ENCODE measurements at regions not wholly inside any gene's neighbourhood (a gene's known extent, or its start where the extent isn't known, plus 50 kb on each side); places are given as distances from the start of the nearest gene placed in this dataset.

DNA sequence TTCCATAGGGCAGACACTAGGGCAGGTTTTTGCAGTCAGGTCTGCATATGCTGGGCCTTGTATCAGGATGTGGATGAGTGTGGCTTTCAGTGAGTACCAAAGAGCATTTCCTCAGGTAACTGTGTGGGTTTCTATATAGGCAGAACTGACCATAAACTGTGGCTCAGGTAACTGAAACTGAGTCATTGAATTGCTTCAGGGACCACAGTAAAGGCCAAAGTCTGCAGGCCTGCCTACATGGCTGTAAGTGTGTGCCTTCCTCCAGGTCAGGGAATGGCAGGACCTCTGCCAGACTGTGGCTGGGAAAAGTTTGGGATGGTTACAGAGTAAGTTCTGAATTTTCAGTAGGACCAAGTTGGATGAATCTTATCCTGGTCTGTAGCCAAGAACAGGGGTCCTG lies 85.6 kb downstream of the ZNF486 start:
- no peak for DNase-seq (ENCODE audit: low spot score)
- H3K9me3 ChIP-seq = no peaks in the 10 kb centered on the region
- no peak for ATAC-seq (ENCODE audit: insufficient number of reproducible peaks, low FRiP score, low read depth)
- no peak overlapping the region for H3K4me3 ChIP-seq
- no peaks in the 10 kb centered on the region for H3K36me3 ChIP-seq
- H3K27me3 ChIP-seq (replicated peaks; ENCODE audit: insufficient read depth) = no peaks in the 10 kb centered on the region
- TF ChIP-seq, protein P1, sequence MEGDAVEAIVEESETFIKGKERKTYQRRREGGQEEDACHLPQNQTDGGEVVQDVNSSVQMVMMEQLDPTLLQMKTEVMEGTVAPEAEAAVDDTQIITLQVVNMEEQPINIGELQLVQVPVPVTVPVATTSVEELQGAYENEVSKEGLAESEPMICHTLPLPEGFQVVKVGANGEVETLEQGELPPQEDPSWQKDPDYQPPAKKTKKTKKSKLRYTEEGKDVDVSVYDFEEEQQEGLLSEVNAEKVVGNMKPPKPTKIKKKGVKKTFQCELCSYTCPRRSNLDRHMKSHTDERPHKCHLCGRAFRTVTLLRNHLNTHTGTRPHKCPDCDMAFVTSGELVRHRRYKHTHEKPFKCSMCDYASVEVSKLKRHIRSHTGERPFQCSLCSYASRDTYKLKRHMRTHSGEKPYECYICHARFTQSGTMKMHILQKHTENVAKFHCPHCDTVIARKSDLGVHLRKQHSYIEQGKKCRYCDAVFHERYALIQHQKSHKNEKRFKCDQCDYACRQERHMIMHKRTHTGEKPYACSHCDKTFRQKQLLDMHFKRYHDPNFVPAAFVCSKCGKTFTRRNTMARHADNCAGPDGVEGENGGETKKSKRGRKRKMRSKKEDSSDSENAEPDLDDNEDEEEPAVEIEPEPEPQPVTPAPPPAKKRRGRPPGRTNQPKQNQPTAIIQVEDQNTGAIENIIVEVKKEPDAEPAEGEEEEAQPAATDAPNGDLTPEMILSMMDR (IDR thresholded peaks at IDR 0.05) = no peak
- no peak overlapping the region for H3K27ac ChIP-seq
- no peaks in the 10 kb centered on the region for H3K4me1 ChIP-seq (ENCODE audit: control insufficient read depth in 1 of 2, low read depth in 2 of 2)

DNA sequence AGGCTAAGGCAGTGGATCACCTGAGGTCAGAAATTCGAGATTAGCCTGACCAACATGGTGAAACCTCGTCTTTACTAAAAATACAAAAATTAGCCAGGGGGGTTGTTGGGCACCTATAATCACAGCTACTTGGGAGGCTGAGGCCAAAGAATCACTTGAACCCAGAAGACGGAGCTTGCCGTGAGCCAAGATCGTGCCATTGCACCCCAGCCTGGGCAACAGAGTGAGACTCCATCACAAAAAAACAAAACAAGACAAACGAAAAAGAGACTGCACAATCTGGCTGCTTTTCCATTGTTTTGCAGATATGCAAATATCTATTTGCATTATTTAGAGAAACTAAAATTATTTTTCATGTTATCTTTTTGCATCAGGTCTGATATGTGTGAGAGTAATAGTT lies 83.6 kb downstream of the ZNF486 start:
- DNase-seq (ENCODE audit: low spot score) = no peak

DNA sequence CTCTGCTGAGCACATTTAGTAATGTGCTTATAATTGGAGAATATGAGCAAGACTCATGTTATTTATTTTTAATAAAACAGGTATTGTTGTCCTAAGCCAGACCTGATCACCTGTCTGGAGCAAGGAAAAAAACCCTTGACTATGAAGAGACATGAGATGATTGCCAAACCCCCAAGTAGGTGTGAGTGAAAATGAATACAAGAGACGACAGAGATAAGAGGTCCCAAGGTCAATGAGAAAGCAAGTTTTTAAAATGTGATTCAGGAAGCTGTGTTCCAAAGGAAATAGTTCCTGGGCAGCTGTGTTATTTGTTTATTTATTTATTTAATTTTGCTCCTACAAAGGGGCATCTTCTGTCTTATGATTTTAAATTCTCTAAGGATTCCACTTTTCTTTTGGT lies 83.1 kb downstream of the ZNF486 start:
- DNase-seq (ENCODE audit: low spot score) = no peak
- H3K9me3 ChIP-seq = no peaks in the 10 kb centered on the region
- H3K4me3 ChIP-seq = no peak overlapping the region
- TF ChIP-seq, protein P1 (IDR thresholded peaks at IDR 0.05) = no peak
- no peaks in the 10 kb centered on the region for H3K36me3 ChIP-seq
- H3K4me1 ChIP-seq (ENCODE audit: control insufficient read depth in 1 of 2, low read depth in 2 of 2) = no peaks in the 10 kb centered on the region
- H3K27me3 ChIP-seq (replicated peaks; ENCODE audit: insufficient read depth) = no peaks in the 10 kb centered on the region
- no peak overlapping the region for H3K27ac ChIP-seq
- no peak for ATAC-seq (ENCODE audit: insufficient number of reproducible peaks, low FRiP score, low read depth)

More for the DNA sequence above, 83.6 kb downstream of the ZNF486 start:
- Histone ChIP-seq H3K27ac (no peak overlapping the region), H3K4me1 (ENCODE audit: control insufficient read depth in 1 of 2, low read depth in 2 of 2) (no peaks in the 10 kb centered on the region), H3K4me3 (no peak overlapping the region), H3K36me3 (no peaks in the 10 kb centered on the region), H3K9me3 (no peaks in the 10 kb centered on the region), H3K27me3 (replicated peaks; ENCODE audit: insufficient read depth) (no peaks in the 10 kb centered on the region)
- ATAC-seq (ENCODE audit: insufficient number of reproducible peaks, low FRiP score, low read depth) = no peak
- TF ChIP-seq, protein P1 (IDR thresholded peaks at IDR 0.05) = no peak

Data from thoracic aorta (tissue), 2 donors.